ENCODE measurements at regions not wholly inside any gene's neighbourhood (a gene's known extent, or its start where the extent isn't known, plus 50 kb on each side); places are given as distances from the start of the nearest gene placed in this dataset.

GRCh38 chr3:166934879-166935278 is 445.2 kb downstream of the ZBBX start:
- CTCF ChIA-PET (ENCODE audit: low intra/inter-chr PET ratio): interaction anchor here (0.6 kb wide), 1 partner anchor 101 kb away, joined by 3 read pairs; no protein-coding TSS in a partner anchor
- H3K4me2 ChIP-seq (ENCODE audit: insufficient read depth, low read length): no peak overlapping the region
- no peak for TF ChIP-seq CREB1 (IDR thresholded peaks at IDR 0.05)
- no peak for TF ChIP-seq CREB1 (CRISPR knock-in tag; IDR thresholded peaks at IDR 0.05)
- peak; percentile 78 for TF ChIP-seq MAFF (IDR thresholded peaks at IDR 0.05; ENCODE audit: low read length)
- TF ChIP-seq ZNF316 (IDR thresholded peaks at IDR 0.05): peak; percentile 81
- peak; percentile 83 for TF ChIP-seq MAFK (IDR thresholded peaks at IDR 0.05; ENCODE audit: low read length)
- peak; percentile 48; the same call in 1 of the 2 replicates for TF ChIP-seq C11orf30 (IDR thresholded peaks at IDR 0.05; ENCODE audit: low read depth)
- TF ChIP-seq ADNP (tag; IDR thresholded peaks at IDR 0.05): no peak
- TF ChIP-seq MAFG (tag; conservative IDR thresholded peaks at IDR 0.05): peak; percentile 67
- no peak for TF ChIP-seq POLR2B (IDR thresholded peaks at IDR 0.05; ENCODE audit: low read depth, partially characterized antibody)
- no peak for TF ChIP-seq ZMIZ1 (IDR thresholded peaks at IDR 0.05; ENCODE audit: low read depth in 2 of 2, low read length in 2 of 2)
- no peaks in the 10 kb centered on the region for H3K9me1 ChIP-seq (ENCODE audit: control insufficient read depth, insufficient read depth, low read length)
- intact Hi-C loops (cut with micrococcal nuclease) (no loop called here), in situ Hi-C loops (cut with MboI) (no loop called here)
- 0% methylated on average over 3 of the region's 3 CpGs for WGBS (ENCODE audit: insufficient coverage, low coverage, missing lambda C conversion rate)
- no peaks in the 10 kb centered on the region for H4K20me1 ChIP-seq (replicated peaks; ENCODE audit: control insufficient read depth, insufficient read depth, low read length)
- no peak overlapping the region for H3K9ac ChIP-seq (ENCODE audit: insufficient read depth in 1 of 2, low read depth in 2 of 2, low read length in 2 of 2)
- H3K4me1 ChIP-seq (replicated peaks in 1 of 2; ENCODE audit: control insufficient read depth in 2 of 2, insufficient read depth in 2 of 2, low read length in 2 of 2): no peaks in the 10 kb centered on the region
- H3K4me3 ChIP-seq: no peak overlapping the region
- no peak for DNase-seq (ENCODE audit: extremely low read depth in 1 of 4, low spot score in 3 of 4)
- H3K79me2 ChIP-seq (ENCODE audit: control insufficient read depth, insufficient read depth, low read length): no peaks in the 10 kb centered on the region
- H3K27ac ChIP-seq (ENCODE audit: extremely low read depth, low read depth, low read length): no peak overlapping the region
- H3K9me3 ChIP-seq (replicated peaks; ENCODE audit: control insufficient read depth, insufficient read depth, low read depth, low read length): no peaks in the 10 kb centered on the region
- FAIRE-seq: no peak
- no peak for ATAC-seq
- H3K36me3 ChIP-seq (ENCODE audit: control insufficient read depth, insufficient read depth, low read length): no peaks in the 10 kb centered on the region
- no peaks in the 10 kb centered on the region for H3K27me3 ChIP-seq (ENCODE audit: control insufficient read depth in 2 of 2, insufficient read depth in 2 of 2, low read length in 2 of 2)
- no TSS peak for BruUV-seq (replicated peaks)
- POLR2A ChIA-PET: no interaction called here
- no peak overlapping the region for H2AFZ ChIP-seq (ENCODE audit: low read depth, low read length)

Data from K562 (cell line).